HFFc6 (cell line): ENCODE measurements at regions not wholly inside any gene's neighbourhood (a gene's known extent, or its start where the extent isn't known, plus 50 kb on each side); places are given as distances from the start of the nearest gene placed in this dataset.
"Not testable (repeated sequence)": the region's sequence is repeated elsewhere in the genome, so short reads cannot be mapped to it uniquely, and the experiment has no call there.

Experiments used
- DNase-seq: peaks from one replicate; pipeline ENCODE4 v3.0.0-alpha.2; 2018
- H3K27ac Mint-ChIP-seq: 2 replicates; pipeline ENCODE4 v1.8.0; 2020; ENCODE audit warnings: mild to moderate bottlenecking, mixed read lengths
- H3K27me3 Mint-ChIP-seq: 2 replicates; pipeline ENCODE4 v1.8.0; 2021; ENCODE audit warnings: mild to moderate bottlenecking, moderate library complexity, mixed read lengths; ENCODE audit not compliant: insufficient read depth
- H3K36me3 Mint-ChIP-seq: 2 replicates; pipeline ENCODE4 v1.8.0; 2021; ENCODE audit warnings: low read depth, mixed read lengths
- H3K4me1 Mint-ChIP-seq: 2 replicates; pipeline ENCODE4 v1.8.0; 2020; ENCODE audit warnings: low read depth, mixed read lengths
- H3K4me3 Mint-ChIP-seq: 2 replicates; pipeline ENCODE4 v1.8.0; 2020; ENCODE audit warnings: mild to moderate bottlenecking, moderate library complexity, mixed read lengths
- H3K9me3 Mint-ChIP-seq: 2 replicates; pipeline ENCODE4 v1.8.0; 2020; ENCODE audit warnings: mild to moderate bottlenecking, mixed read lengths
- TF ChIP-seq, protein P1 (sequence below): fragments of 200-600 bp; sonication (generic); IDR thresholded peaks from 2 replicates; pipeline ENCODE4 v1.5.0; 2021; ENCODE audit warnings: antibody characterized with exemption, mild to moderate bottlenecking

- no peaks in the 10 kb centered on the region for H3K4me1 Mint-ChIP-seq
- H3K4me3 Mint-ChIP-seq: no peak overlapping the region
- TF ChIP-seq, protein P1, sequence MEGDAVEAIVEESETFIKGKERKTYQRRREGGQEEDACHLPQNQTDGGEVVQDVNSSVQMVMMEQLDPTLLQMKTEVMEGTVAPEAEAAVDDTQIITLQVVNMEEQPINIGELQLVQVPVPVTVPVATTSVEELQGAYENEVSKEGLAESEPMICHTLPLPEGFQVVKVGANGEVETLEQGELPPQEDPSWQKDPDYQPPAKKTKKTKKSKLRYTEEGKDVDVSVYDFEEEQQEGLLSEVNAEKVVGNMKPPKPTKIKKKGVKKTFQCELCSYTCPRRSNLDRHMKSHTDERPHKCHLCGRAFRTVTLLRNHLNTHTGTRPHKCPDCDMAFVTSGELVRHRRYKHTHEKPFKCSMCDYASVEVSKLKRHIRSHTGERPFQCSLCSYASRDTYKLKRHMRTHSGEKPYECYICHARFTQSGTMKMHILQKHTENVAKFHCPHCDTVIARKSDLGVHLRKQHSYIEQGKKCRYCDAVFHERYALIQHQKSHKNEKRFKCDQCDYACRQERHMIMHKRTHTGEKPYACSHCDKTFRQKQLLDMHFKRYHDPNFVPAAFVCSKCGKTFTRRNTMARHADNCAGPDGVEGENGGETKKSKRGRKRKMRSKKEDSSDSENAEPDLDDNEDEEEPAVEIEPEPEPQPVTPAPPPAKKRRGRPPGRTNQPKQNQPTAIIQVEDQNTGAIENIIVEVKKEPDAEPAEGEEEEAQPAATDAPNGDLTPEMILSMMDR: no peak
- no peak for DNase-seq
- H3K27me3 Mint-ChIP-seq: no peaks in the 10 kb centered on the region
- H3K36me3 Mint-ChIP-seq: no peaks in the 10 kb centered on the region; the same call in 1 of the 2 replicates
- H3K27ac Mint-ChIP-seq: no peak overlapping the region
- H3K9me3 Mint-ChIP-seq: peaks cover 20% of the 10 kb centered on the region
Measured at GRCh38 chr21:13937236-13937635, 273.5 kb downstream of the LIPI start.

DNA sequence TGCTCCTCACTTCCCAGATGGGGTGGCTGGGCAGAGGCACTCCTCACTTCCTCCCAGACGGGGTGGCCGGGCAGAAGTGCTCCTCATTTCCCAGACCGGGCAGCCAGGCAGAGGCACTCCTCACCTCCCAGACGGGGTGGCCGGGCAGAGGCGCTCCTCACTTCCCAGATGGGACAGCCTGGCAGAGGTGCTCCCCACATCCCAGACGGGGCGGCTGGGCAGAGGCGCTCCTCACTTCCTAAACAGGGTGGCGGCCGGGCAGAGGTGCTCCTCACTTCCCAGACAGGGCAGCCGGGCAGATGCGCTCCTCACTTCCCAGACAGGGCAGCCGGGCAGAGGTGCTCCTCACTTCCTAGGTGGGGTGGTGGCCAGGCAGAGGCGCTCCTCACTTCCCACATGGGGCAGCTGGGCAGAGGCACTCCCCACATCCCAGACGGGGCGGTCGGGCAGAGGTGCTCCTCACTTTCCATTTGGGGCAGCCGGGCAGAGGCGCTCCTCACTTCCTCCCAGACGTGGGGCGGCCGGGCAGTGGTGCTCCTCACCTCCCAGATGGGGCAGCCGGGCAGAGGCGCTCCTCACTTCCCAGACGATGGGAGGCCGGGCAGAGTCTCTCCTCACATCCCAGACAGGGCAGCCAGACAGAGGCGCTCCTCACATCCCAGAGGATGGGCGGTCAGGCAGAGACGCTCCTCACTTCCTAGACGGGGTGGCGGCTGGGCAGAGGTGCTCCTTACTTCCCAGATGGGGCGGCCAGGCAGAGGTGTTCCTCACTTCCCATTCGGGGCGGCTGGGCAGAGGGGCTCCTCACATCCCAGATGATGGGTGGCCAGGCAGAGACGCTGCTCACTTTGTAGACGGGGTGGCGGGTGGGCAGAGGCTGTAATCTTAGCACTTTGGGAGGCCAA lies 274.5 kb downstream of the LIPI start:
- not testable (repeated sequence) for H3K27ac Mint-ChIP-seq, H3K4me3 Mint-ChIP-seq, H3K36me3 Mint-ChIP-seq, DNase-seq, H3K4me1 Mint-ChIP-seq, H3K27me3 Mint-ChIP-seq
- peaks cover 20% of the 10 kb centered on the region for H3K9me3 Mint-ChIP-seq

GRCh38 chr21:13935396-13936032 lies 275.2 kb downstream of the LIPI start:
- H3K36me3 Mint-ChIP-seq, H3K4me3 Mint-ChIP-seq, DNase-seq, H3K27ac Mint-ChIP-seq, H3K27me3 Mint-ChIP-seq, H3K4me1 Mint-ChIP-seq: not testable (repeated sequence)
- peaks cover 20% of the 10 kb centered on the region for H3K9me3 Mint-ChIP-seq

- H3K27ac Mint-ChIP-seq, H3K36me3 Mint-ChIP-seq, DNase-seq, H3K4me3 Mint-ChIP-seq, H3K27me3 Mint-ChIP-seq, H3K4me1 Mint-ChIP-seq: not testable (repeated sequence)
- peaks cover 20% of the 10 kb centered on the region for H3K9me3 Mint-ChIP-seq
Measured at GRCh38 chr21:13934887-13935342, 275.8 kb downstream of the LIPI start.

GRCh38 chr21:13923175-13923574 lies 287.6 kb downstream of the LIPI start:
- not testable (repeated sequence) for DNase-seq, H3K4me3 Mint-ChIP-seq, H3K36me3 Mint-ChIP-seq, H3K9me3 Mint-ChIP-seq, H3K4me1 Mint-ChIP-seq, H3K27me3 Mint-ChIP-seq, H3K27ac Mint-ChIP-seq

DNA sequence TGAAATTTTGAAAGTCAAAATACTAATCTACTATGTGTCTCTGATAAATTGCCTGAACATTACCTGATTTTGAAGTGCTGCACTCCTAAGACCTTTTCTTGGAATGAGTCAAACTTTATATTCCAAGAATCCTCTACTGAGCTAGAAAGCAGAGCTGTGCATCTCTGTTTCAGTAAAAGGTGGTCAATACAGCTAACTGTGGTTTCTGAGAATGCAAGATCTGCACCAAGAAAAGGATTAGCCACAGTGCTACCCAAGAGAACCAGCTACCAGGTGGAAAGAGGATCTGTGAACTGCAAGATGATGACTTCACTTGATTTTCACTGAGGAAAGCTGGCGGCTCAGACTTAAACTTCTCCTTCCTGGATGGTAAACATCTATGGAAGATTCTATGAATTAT lies 289.3 kb downstream of the LIPI start:
- H3K9me3 Mint-ChIP-seq, H3K4me3 Mint-ChIP-seq, DNase-seq, H3K27ac Mint-ChIP-seq, H3K4me1 Mint-ChIP-seq, H3K36me3 Mint-ChIP-seq, H3K27me3 Mint-ChIP-seq: not testable (repeated sequence)

- peaks cover 31% of the 10 kb centered on the region for H3K9me3 Mint-ChIP-seq
- not testable (repeated sequence) for DNase-seq, H3K4me1 Mint-ChIP-seq, H3K36me3 Mint-ChIP-seq, H3K27ac Mint-ChIP-seq, H3K4me3 Mint-ChIP-seq, H3K27me3 Mint-ChIP-seq
Measured at GRCh38 chr21:13907385-13907784, 297.8 kb downstream of the POTED start.

- not testable (repeated sequence) for H3K4me1 Mint-ChIP-seq, H3K36me3 Mint-ChIP-seq, DNase-seq, H3K27ac Mint-ChIP-seq, H3K4me3 Mint-ChIP-seq, H3K27me3 Mint-ChIP-seq
- H3K9me3 Mint-ChIP-seq: peaks cover 41% of the 10 kb centered on the region
Measured at GRCh38 chr21:13896596-13897247, 287.1 kb downstream of the POTED start.

DNA sequence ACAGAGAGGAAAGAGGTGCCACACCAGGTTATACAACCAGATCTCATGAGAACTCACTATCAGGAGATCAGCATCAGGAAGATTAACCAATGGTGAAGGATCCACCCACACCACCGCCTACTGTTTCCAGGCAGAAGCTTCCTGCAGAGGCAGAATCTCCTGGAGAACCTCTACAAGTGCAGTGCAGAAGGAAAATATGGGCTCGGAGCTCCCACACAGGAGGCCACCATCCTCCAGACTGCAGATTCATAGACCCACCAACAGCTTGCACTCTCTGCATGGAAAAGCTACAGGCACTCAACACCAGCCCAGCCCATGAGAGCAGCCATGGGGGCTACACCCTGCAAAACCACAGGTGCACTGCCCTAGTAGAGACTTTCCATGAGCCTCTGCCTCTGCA lies 284.0 kb downstream of the POTED start:
- not testable (repeated sequence) for DNase-seq, H3K27ac Mint-ChIP-seq, H3K4me3 Mint-ChIP-seq, H3K27me3 Mint-ChIP-seq, H3K4me1 Mint-ChIP-seq, H3K36me3 Mint-ChIP-seq
- peaks cover 42% of the 10 kb centered on the region for H3K9me3 Mint-ChIP-seq

DNA sequence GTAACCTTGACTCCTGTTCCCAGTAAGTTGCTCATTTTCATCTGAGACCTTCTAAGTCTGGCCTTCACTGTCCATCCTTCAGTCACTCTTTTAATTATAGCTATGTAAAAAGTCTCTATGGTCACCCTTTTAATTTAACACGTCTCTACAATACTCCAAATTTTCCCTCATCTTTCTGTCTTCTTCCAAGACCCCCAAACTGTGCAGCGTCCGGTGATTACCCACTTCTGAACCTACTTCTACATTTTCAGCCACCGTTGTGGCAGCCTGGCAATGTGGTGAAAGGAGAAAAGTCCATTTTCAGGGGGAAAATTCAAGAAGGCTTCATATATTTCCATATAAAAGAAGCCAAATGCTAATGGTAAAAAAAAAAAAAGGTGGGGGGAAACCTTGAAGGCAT lies 283.4 kb downstream of the POTED start:
- not testable (repeated sequence) for H3K4me3 Mint-ChIP-seq, H3K36me3 Mint-ChIP-seq, H3K4me1 Mint-ChIP-seq, DNase-seq, H3K27me3 Mint-ChIP-seq, H3K27ac Mint-ChIP-seq
- peaks cover 37% of the 10 kb centered on the region for H3K9me3 Mint-ChIP-seq

GRCh38 chr21:13892146-13892751 lies 282.7 kb downstream of the POTED start:
- peaks cover 34% of the 10 kb centered on the region for H3K9me3 Mint-ChIP-seq
- H3K27ac Mint-ChIP-seq, H3K36me3 Mint-ChIP-seq, H3K27me3 Mint-ChIP-seq, H3K4me1 Mint-ChIP-seq, DNase-seq, H3K4me3 Mint-ChIP-seq: not testable (repeated sequence)

GRCh38 chr21:13889176-13889575 lies 279.6 kb downstream of the POTED start:
- not testable (repeated sequence) for H3K27me3 Mint-ChIP-seq, H3K4me1 Mint-ChIP-seq, DNase-seq, H3K27ac Mint-ChIP-seq, H3K36me3 Mint-ChIP-seq, H3K4me3 Mint-ChIP-seq
- peaks cover 28% of the 10 kb centered on the region for H3K9me3 Mint-ChIP-seq
